T follicular helper cell (primary cell): ENCODE measurements at regions not wholly inside any gene's neighbourhood (a gene's known extent, or its start where the extent isn't known, plus 50 kb on each side); places are given as distances from the start of the nearest gene placed in this dataset.

ENCODE experiments used
- DNase-seq: peaks from one replicate; pipeline ENCODE4 v3.0.0-alpha.2; 2020; ENCODE audit warnings: low read depth

DNA sequence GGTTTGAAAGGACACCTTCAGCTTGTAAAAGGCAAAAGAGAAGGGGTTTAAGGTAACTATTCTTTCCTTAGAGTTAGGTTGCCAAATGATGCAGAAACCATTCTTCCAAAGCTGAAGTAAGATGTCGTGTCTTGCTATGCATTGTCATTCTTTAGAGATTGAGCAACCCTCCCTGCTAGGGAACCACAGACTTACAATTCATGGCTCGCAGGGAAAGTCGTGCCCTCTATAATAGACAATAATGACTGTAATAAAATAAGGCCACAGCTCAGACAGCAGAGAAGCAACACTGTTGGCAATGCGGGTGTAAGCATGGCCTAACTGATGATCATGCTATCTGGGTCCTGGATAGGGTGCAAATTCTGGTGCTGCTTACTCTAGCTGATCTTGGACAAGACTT, 129.6 kb upstream of the CDH13 start:
- DNase-seq = no peak

DNA sequence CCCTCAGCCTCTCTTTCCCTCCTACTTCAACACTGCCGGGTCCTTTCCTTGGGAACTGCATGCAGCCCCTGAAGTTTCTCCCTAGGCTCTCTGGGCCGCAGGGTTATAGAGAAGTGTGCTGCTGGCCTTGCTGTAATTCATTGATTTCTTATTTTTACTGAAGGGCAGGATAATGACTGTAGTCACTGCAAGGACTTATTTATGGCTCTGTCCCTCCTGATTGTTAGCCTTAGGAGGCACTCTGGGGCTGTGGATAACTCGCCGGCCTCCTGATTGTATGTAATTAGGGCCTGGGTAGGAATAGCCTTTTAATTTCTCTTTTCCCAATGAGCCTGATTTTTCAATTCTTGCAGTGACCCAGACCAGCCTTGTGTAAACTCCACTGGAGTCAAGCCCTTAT, 138.3 kb upstream of the CDH13 start:
- no peak for DNase-seq

DNA sequence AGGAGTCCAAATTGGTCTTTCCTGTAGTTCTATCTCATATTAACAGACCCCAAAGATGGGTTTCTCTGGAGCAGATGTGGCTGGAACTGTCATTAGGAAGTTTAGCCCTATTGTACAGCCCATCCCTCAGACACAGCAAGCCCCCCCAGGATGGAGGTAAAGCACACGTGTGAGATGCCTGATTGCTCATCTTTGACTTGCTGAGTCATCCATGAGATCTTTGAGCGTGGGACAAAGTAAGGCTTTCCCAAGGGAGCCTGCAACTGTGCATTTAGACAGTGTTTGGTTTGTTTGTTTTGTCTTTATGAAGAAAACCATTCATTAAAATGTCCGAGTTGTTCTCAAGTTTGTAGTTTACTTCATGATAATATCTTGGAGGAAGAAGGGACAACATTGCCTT, 145.3 kb upstream of the CDH13 start:
- DNase-seq = no peak

DNA sequence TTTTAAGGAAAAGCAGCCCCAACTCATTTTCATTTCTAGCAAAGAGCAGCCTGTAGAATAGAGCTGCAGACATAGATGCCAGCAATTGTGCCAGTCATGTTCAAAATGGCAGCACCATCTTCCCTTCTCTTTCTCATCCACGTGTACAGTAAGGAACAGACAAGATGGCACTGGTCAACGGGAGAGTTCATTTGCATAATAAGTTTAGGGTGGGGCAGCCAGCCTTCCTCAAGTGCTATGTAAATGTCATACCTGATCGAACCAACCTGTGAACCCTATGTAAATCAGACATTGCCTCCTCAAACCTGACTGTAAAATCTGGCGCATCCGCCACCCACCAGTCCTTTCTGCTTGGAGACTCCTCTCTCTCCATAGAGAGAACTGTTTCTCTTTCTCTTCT, 150.0 kb upstream of the CDH13 start:
- no peak for DNase-seq

DNA sequence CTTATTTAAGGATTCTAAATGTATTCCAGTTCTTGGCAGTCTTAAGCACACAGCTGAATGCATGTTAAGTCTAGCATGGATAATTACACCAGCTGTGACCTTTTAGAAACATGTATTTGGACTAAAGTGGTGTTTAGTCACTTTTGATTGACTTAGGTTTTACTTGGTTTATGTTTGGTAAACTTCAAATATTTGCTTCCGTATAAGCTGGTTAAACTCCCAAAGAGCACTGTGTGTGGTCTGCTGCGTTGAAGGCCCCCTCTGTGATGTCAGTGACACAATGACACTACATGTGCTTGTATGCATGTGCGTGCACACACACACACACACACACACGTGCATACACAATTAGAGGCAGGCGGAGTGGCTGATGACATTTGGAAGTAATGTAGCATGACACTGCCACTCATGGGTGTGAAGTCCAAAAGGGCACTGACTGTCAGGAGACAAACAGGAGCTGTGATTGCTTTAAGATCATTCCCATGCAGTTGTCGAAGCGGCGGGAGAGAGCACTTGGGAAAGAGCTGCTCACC, 156.1 kb upstream of the CDH13 start:
- DNase-seq = no peak

DNA sequence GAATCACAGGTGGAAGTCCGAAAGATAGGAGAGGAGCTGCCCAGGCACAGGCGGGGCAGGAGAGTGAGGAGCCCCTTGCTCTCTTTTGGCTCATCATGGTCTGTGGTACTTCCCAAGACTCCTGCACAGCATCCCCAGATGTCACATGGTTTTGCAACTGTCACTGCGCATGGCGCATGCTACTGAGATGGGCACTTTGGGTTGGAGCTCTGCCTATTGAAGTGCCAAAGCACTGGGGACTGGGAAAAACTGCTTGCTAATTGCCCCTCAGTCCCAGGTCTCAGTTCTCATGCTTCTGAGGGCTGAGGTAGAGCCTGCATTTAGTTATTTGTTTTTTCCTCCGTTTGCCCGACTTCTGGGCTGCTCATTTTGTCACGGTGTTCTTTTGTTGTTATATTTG, 156.8 kb upstream of the CDH13 start:
- DNase-seq = no peak

DNA sequence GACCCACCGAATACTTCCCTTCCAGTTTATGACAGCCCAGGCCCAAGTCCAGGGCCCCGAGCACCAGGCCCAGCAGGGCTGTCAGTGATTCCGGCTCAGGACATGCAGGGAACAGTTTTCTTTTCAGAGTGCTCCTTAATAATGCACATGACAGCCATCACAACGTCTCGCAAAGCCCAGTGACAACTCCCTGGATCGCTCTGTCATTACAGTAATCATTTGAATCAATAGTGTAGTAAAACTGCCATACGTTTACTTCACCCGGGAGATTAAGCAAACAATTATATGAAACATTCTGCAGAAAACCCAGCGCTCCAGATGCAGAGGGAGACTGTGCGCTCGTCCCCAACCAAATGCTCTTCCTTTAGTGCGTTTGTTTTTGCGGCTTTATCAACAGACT, 162.6 kb upstream of the CDH13 start:
- DNase-seq = no peak

DNA sequence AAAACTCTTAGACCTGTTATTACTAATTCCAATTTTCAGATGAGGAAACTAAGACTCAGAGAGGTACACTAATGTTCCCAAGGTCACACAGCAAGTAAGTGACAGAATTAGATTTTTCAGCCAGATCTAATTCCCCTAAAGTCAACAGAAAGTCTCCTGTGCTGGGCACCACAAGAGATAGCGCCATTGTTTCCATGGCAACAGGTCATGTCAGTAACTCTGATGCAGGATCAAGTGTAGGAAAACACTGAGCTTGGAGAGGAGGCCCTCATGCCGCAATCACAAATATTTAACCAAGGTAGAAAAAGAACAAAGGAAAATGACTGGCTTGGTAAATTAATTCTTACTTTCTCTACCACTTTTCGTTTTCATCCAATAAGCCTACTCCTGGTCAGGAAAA, 166.0 kb upstream of the CDH13 start:
- no peak for DNase-seq

DNA sequence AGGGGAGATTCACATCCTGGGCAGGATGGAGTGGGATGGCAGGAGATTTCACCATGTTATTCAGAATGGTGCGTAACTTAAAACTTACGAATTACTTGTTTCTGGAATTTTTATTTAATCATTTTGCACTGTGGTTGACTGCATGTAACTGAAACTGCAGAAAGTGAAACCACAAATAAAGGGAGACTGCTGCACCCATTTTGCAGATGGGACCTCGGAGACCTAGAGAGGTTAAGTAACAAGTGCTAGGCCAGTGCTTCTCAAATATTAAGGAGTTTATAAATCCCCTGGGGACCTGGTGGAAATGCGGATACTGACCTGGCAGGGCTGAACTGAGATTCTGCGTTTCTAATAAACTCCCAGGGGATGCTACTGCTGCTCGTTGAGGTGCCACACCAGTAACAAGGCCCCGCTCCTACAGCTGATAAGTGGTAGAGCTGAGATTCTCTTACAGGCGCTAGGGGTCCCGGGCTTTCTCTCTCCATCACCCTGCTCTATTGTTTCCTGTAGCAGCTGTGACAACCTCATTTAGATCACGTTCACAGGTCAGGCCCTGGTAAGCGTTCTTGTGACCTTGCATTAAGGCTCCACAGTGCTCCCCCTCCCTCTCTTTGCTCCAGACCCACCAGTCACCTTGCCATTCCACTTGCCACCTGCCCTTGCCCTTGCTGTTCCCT, 167.1 kb upstream of the CDH13 start:
- DNase-seq = no peak

DNA sequence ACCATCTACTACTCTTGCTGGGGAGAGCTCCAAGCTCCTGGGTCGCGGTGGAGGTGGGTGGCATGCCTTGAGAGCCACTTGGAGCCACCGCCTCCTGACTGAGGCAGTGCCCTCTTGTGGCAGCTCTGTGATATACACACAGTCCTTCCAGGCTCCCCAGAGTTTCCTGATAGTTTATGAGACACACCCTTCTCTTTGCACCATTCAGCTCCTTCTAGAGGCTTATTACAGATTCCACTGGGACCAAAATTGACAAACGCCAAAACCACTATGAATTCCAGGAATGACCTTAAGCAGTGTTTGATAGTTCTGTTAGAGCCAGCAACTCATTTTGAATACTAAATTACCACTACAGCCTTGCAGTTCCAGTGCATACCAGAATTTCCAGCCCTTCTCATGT, 170.1 kb upstream of the CDH13 start:
- DNase-seq = no peak

DNA sequence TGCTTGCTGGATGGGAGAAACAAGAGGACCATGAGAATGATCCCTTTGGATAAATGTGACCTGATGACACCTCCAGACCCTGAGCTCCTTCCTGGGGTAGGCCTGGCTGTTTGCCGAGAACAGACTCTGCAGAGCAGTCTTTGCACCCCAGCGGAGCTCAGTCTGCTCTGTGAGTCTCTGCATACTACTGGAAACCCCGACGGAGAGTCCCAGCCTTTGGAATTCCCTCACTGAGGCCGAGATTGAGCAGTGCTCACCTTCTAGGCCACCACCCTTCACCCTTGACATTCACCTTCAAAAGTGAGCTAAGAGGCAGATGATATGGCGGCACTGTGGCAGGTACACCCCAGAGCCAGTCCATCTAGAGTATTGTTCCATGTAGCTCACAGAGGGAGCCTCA, 172.2 kb upstream of the CDH13 start:
- no peak for DNase-seq

DNA sequence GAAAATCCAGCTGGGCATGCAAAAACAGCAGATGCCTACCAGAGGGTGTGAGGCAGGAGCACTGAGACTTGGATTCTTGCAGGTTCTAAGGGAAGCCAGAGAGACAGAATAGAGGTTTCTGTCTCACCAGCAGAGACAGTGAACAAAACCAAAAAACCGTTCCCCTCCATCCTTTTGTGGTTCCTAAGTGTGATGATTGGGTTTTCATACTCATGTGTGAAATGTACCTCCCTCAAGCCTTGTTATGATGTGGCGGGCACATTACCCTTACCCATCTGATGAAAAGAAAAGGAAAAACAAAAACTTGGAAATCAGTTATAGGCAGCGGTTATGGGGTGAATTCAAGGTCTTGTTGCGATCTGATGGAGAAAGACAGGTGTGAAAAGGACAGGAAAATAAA, 172.6 kb upstream of the CDH13 start:
- no peak for DNase-seq

DNA sequence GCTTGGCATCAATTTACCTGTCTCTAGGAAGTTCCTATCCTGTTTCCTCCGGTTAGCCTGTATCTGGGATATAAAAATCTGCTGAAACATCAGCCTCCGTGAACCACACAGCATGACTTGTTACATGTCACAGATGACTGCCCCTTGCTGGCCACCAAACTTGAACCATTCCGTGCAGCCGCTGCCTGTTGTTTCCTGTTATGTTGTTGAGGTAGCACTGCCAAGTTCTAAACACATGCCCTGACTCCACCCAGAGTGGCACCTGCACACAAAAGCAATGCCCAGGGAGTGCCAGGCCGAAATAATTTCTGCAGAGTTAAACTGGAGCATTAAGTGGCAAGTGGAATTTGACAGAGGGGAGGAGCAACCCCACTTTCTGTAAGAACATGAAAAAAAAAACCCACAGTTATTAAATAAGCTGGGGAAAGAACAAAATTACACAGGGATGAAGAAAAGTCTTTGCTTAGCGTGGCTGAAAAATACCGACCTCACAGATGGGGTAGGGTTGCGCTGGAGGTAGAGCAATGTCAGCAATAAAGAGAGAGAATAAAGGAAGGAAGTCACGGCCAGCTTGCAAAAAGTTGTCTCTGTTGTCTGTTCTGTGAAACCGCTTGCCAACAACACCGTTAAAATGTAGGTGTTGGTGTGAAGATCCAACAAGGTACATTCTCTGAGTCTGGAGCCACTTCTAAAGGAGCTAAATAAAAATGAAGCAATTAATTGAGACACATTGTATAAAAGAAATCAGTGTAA, 174.6 kb upstream of the CDH13 start:
- DNase-seq = no peak

DNA sequence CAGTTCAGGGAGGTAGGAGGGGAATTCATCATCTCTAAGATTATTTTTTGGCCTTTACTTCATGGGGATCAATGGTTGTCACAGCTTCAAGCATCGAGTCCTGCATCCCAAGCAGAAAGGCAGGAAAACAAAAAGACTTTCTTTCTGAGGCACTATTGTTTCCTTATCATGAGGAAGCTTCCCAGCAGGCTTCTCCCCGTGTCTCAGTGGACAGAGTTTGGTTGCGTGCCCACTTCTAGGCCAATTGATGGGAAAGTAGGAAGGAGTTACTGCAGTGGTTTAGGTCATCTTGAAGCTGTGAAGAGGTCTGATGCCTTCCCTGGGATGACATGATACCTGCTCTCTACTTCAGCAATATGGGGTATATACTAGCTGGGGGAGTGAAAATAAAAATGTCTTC, 175.3 kb upstream of the CDH13 start:
- no peak for DNase-seq

DNA sequence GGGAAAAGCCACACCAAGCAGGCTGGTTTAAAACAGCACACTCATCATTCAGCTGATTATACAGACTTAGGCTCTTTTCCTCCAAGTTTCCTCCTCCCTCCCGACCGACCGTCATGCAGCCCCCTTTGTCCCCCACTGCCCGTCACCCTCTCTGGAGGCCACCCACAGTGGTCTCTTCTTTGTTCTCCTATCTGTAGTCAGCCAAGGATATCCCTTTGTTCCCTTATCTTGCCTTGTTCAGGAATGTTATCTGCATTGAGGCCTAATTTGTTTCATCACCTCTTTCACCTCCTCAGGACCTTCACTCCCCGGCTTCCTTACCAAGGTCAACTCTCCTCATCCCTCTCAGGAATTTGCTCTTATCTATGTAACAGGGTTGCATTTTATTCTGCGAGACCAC, 186.4 kb upstream of the CDH13 start:
- DNase-seq = no peak

DNA sequence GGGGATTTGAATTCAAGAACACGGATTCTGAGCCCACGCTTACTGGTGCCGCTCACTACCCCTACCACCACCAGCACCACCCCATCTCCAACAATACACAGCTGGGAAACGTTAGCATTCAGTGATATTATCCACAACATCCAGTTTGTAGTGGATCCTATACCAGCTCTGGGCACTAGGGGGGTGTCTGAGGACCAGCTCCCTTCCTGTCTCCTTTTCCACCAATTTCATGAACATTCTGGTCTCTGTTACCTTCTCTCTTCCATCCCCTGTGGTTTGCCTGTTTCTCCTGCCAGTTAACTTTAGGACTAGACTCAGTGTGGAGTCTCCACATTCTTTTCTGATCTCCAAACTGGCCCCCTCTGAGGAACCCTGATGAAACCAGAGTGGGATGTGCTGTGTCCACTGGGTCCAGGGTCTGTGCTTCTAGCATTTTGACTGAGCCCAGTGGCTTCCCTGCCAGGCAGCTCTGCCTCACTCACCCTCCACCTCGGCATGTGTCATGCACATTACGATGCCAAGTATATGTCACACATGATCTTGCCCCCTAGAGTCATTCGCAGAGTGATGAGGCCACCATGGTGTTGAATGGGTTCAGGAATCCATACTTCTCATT, 187.0 kb upstream of the CDH13 start:
- no peak for DNase-seq

DNA sequence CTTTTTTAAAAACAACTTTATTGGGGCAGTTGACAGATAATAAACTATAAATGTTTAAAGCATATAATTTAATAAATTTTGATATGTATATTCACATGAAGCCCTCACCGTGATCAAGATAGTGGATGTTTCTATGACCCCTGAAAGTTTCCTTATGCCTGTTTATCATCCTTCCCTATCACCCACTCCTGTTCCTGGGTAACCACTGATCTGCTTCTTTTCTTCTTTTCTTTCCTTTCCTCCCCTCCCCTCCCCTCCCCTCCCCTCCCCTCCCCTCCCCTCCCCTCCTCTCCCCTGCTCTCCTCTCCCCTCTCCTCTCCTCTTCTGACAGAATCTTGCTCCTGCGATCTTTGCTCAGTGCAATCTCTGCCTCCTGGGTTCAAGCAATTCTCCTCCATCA, 193.7 kb upstream of the CDH13 start:
- DNase-seq = no peak

DNA sequence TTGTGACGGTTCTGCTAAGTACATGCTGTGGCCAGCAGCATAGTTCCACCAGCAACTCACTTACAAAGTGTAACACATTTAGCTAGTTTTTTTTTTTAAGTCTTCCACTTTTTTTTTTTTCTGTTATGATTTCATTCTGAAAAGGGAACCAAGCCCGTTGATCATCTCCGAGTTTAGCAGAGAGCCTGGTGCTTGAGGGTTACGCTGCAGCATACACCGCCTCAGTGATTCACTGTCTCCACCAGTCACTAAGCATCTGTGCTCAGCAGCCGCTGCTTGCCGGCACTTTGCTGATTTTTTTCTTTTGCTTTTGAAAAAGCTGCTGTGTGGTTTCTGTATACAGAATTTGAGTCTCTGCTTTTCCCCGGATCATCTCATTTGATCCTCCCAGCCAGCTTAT, 194.5 kb upstream of the CDH13 start:
- no peak for DNase-seq

DNA sequence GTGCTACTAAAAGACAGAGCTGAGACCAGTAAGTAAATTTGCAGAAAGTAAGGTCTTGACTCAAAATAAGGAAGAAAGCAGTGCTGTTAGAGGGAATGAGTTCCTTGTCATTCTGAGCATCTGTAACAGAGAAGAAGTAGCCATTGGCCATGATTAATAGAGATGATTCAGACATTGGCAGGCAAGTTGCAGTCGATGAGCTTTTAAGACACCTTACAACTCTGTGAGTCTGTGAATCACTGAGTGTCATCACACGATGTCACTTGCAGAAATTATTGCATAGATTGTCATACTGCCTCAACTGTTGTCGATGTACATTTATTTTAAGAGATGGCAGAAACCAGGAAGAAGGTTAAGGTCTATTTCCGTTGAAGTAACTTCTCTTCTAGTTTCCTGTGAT, 201.1 kb upstream of the CDH13 start:
- DNase-seq = no peak

DNA sequence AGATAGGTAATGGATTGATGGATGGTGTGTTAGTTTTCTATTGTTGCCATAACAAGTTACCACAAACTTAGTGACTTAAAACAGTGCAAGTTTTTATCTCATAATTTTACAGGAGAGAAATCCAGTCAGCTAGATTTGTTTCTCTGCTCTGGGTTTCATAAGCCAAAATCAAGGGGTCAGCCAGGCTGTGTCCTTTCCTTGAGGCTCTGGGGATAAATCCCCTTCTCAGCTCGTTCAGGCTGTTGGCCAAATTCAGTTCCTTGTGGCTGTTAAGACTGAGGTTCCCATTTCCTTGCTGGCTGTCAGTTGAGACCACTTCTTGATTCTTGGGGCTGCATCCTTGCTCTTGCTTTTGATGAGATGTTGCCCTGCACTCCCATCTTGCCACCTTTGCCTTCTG, 204.9 kb upstream of the CDH13 start:
- DNase-seq = no peak

DNA sequence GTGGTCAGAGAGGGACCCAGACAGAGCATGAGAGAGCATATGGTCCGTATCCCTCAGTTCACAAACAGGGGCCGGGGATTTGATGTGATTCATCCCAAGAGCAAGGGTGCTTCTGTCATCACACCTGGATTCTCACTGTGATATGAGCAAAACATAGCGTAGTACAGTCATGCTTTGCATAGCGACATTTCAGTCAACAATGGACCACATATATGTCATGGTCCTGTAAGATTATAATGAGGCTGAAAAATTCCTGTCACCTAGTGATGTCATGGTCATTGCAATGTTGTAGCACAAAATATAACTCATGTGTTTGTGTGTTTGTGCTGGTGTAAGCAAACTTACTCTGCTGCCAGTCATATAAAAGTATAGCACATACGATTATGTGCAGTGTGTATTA, 207.4 kb upstream of the CDH13 start:
- DNase-seq = no peak

DNA sequence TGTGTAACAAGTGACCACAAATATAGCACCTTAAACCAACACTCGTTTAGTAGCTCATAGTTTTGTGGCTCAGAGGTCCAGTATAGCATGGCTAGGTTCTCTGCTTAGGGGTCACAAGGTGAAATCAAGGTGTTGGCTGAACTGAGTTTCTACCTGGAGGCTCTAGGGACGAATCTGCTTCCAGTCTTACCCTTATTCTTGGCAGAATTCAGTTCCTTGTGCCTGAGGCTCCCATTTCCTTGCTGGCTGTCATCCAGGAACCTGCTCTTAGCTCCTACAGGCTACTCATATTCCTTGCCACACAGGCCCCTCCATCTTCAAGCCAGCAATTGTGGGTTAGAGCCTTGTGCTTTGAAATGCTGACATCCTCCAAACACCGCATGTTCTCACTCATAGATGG, 212.3 kb upstream of the CDH13 start:
- no peak for DNase-seq

DNA sequence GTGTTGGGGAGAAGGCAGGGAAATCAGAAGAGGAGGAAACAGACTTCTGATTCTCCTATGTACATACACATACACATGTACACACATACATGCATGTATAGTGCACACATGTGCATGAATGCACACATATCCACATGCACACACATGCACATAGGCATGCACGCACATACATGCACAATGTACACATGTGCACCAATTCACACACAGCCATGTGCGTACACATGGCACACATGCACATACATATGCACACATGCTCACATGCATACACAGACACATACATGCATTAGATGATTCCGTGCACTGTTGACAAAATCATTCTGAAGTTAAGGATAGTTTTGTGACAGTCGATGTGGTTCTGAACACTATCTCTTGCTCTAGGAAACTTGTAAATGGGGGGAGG, 214.0 kb upstream of the CDH13 start:
- DNase-seq = no peak
